NCI-H510A (cell line): ENCODE measurements at regions not wholly inside any gene's neighbourhood (a gene's known extent, or its start where the extent isn't known, plus 50 kb on each side); places are given as distances from the start of the nearest gene placed in this dataset.
"Not testable (repeated sequence)": the region's sequence is repeated elsewhere in the genome, so short reads cannot be mapped to it uniquely, and the experiment has no call there.

Source experiments
- DNase-seq: peaks from one replicate; lab custom pipeline; 2025; lab: John Stamatoyannopoulos, UW

GRCh38 chr2:2588777-2589176 lies 257.7 kb upstream of the MYT1L start:
- no peak for DNase-seq

GRCh38 chr2:2587354-2587753 lies 256.3 kb upstream of the MYT1L start:
- DNase-seq = no peak

- no peak for DNase-seq
These were observed 255.9 kb upstream of the MYT1L start for GRCh38 chr2:2586931-2587330.

GRCh38 chr2:2586068-2586776 lies 255.1 kb upstream of the MYT1L start:
- no peak for DNase-seq

- DNase-seq = no peak
These were observed 252.0 kb upstream of the MYT1L start for GRCh38 chr2:2582998-2583545.

GRCh38 chr2:2581331-2582159 lies 250.5 kb upstream of the MYT1L start:
- no peak for DNase-seq

- DNase-seq = not testable (repeated sequence)
These were observed 249.8 kb upstream of the MYT1L start for GRCh38 chr2:2580841-2581240.

GRCh38 chr2:2580341-2580740 lies 249.3 kb upstream of the MYT1L start:
- DNase-seq = no peak

- DNase-seq = no peak
These were observed 248.7 kb upstream of the MYT1L start for GRCh38 chr2:2579814-2580213.

GRCh38 chr2:2577407-2577831 lies 246.3 kb upstream of the MYT1L start:
- DNase-seq = peak; percentile 27

- no peak for DNase-seq
These were observed 244.9 kb upstream of the MYT1L start for GRCh38 chr2:2575870-2576386.

GRCh38 chr2:2575181-2575577 lies 244.1 kb upstream of the MYT1L start:
- DNase-seq = no peak

- DNase-seq = no peak
These were observed 243.5 kb upstream of the MYT1L start for GRCh38 chr2:2574401-2575180.

- no peak for DNase-seq
These were observed 242.7 kb upstream of the MYT1L start for GRCh38 chr2:2573658-2574293.

- no peak for DNase-seq
These were observed 242.1 kb upstream of the MYT1L start for GRCh38 chr2:2573205-2573604.

GRCh38 chr2:2572393-2573204 lies 241.5 kb upstream of the MYT1L start:
- DNase-seq = no peak

- no peak for DNase-seq
These were observed 240.5 kb upstream of the MYT1L start for GRCh38 chr2:2571301-2572150.

GRCh38 chr2:2570871-2571270 lies 239.8 kb upstream of the MYT1L start:
- DNase-seq = no peak

- DNase-seq = no peak
These were observed 239.3 kb upstream of the MYT1L start for GRCh38 chr2:2570360-2570759.

GRCh38 chr2:2569836-2570235 lies 238.8 kb upstream of the MYT1L start:
- no peak for DNase-seq
